A549 (cell line): ENCODE measurements at regions not wholly inside any gene's neighbourhood (a gene's known extent, or its start where the extent isn't known, plus 50 kb on each side); places are given as distances from the start of the nearest gene placed in this dataset.

Experiments used
- ATAC-seq, 2 experiments: fragments of 200-7000 bp in 1 of 2; fragments of >200 bp in 1 of 2; cut with Nextera tagmentation in 1 of 2; cut with Tn5 transposase in 1 of 2; 3 replicates each; pipeline versions ENCODE4 v1.8.0 to v1.9.1; 2018 to 2020; ENCODE audit warnings: mild to moderate bottlenecking in 1 of 2, moderate library complexity in 1 of 2
- CTCF ChIA-PET: fragments of 300-600 bp; sonication (Branson Sonifier 250); formaldehyde crosslinking; extraction: SDS; loops from one replicate; lab custom pipeline; 2021; ENCODE audit warnings: antibody characterized with exemption, inconsistent platforms; lab: Yijun Ruan, JAX
- POLR2A ChIA-PET: fragments of 350-600 bp; formaldehyde crosslinking; extraction: SDS; loops from one replicate; lab custom pipeline; 2021; ENCODE audit warnings: antibody characterized with exemption, inconsistent platforms; lab: Yijun Ruan, JAX
- DNase-seq, 2 experiments: peaks; one replicate each; pipeline versions ENCODE4 v3.0.0 to v3.0.0-alpha.2; 2011 to 2016; ENCODE audit warnings: low read depth in 1 of 2, low spot score in 1 of 2
- FAIRE-seq: peaks from 2 replicates; lab custom pipeline; 2011; peaks lifted over from hg19 to GRCh38; lab: Jason Lieb, UNC
- H3K27ac ChIP-seq, 2 experiments: fragments of >200 bp; sonication (Bioruptor Twin); formaldehyde crosslinking; 3 replicates each; pipeline ENCODE4 v1.5.1; 2016 to 2017
- H3K4me1 ChIP-seq: fragments of >200 bp; sonication (Bioruptor Twin); formaldehyde crosslinking; 3 replicates; pipeline ENCODE4 v1.6.1; 2016
- H3K4me2 ChIP-seq: fragments of >200 bp; sonication (Bioruptor Twin); formaldehyde crosslinking; 3 replicates; pipeline ENCODE4 v1.6.1; 2016
- H3K4me3 ChIP-seq: fragments of >200 bp; sonication (Bioruptor Twin); formaldehyde crosslinking; 3 replicates; pipeline ENCODE4 v1.5.1; 2016
- H3K9me3 ChIP-seq: fragments of >200 bp; sonication (Bioruptor Twin); formaldehyde crosslinking; 3 replicates; pipeline ENCODE4 v1.6.1; 2016
- BCL3 ChIP-seq: fragments of >200 bp; sonication (Bioruptor Twin); formaldehyde crosslinking; IDR thresholded peaks from 3 replicates; pipeline ENCODE4 v1.6.1; 2016
- CBX8 ChIP-seq: fragments of 200-600 bp; sonication (generic); IDR thresholded peaks from 2 replicates; pipeline ENCODE4 v1.6.1; 2016
- CHD2 ChIP-seq: fragments of 150-350 bp; IDR thresholded peaks from 2 replicates; pipeline ENCODE4 v1.6.1; 2014; ENCODE audit warnings: low read length; ENCODE audit not compliant: partially characterized antibody
- CTCF ChIP-seq: fragments of >200 bp; sonication (Bioruptor Twin); formaldehyde crosslinking; IDR thresholded peaks from 3 replicates; pipeline ENCODE4 v1.5.1; 2016
- EHF ChIP-seq: fragments of 250-450 bp; sonication (Bioruptor Pico); IDR thresholded peaks from 2 replicates; pipeline ENCODE4 v1.5.0; 2020; ENCODE audit warnings: mild to moderate bottlenecking
- FOSB ChIP-seq: fragments of 250-450 bp; sonication (Bioruptor Pico); IDR thresholded peaks from 2 replicates; pipeline ENCODE4 v1.5.0; 2020; ENCODE audit warnings: mild to moderate bottlenecking, moderate library complexity
- FOSL2 ChIP-seq, 2 experiments: fragments of 450-650 bp in 1 of 2; fragments of >200 bp in 1 of 2; sonication (Bioruptor Twin) in 1 of 2; formaldehyde crosslinking; IDR thresholded peaks; 2 replicates each; pipeline versions ENCODE4 v1.5.0 to v1.6.1; 2016 to 2020; ENCODE audit warnings: mild to moderate bottlenecking in 1 of 2, moderate library complexity in 1 of 2
- FOXS1 ChIP-seq: fragments of 250-450 bp; sonication (Bioruptor Pico); IDR thresholded peaks from 2 replicates; pipeline ENCODE4 v1.5.0; 2020; ENCODE audit warnings: mild to moderate bottlenecking, moderate library complexity
- HOXB13 ChIP-seq: fragments of 250-450 bp; sonication (Bioruptor Pico); IDR thresholded peaks from 2 replicates; pipeline ENCODE4 v1.5.0; 2020; ENCODE audit warnings: low read depth, mild to moderate bottlenecking, moderate library complexity
- JUNB ChIP-seq: fragments of >200 bp; sonication (Bioruptor Twin); formaldehyde crosslinking; IDR thresholded peaks from 2 replicates; pipeline ENCODE4 v1.6.1; 2016
- KDM1A ChIP-seq: fragments of 200-600 bp; sonication (generic); IDR thresholded peaks from 2 replicates; pipeline ENCODE4 v1.6.1; 2016; ENCODE audit warnings: low read depth, mild to moderate bottlenecking
- KDM5A ChIP-seq: fragments of 200-600 bp; sonication (generic); IDR thresholded peaks from 2 replicates; pipeline ENCODE4 v1.6.1; 2016; ENCODE audit warnings: antibody characterized with exemption, mild to moderate bottlenecking
- MAX ChIP-seq: IDR thresholded peaks from 2 replicates; pipeline ENCODE4 v1.6.1; 2012
- MYC ChIP-seq: IDR thresholded peaks from 2 replicates; pipeline ENCODE4 v1.6.1; 2012; ENCODE audit warnings: mild to moderate bottlenecking, inconsistent platforms, low read length, improper control_type of control experiment, borderline replicate concordance
- PHF8 ChIP-seq: fragments of 200-600 bp; sonication (generic); IDR thresholded peaks from 2 replicates; pipeline ENCODE4 v1.6.1; 2016; ENCODE audit warnings: low read depth, mild to moderate bottlenecking, antibody characterized with exemption, moderate library complexity, borderline replicate concordance
- POLR2AphosphoS2 ChIP-seq: conservative IDR thresholded peaks from 2 replicates; pipeline ENCODE4 v1.6.1; 2012; ENCODE audit warnings: low read length, improper control_type of control experiment, inconsistent platforms
- RAD21 ChIP-seq, 2 experiments: fragments of >200 bp in 1 of 2; sonication (Bioruptor Twin) in 1 of 2; formaldehyde crosslinking in 1 of 2; IDR thresholded peaks in 1 of 2; conservative IDR thresholded peaks in 1 of 2; 2 replicates in 1 of 2; 3 replicates in 1 of 2; pipeline ENCODE4 v1.6.1; 2012 to 2018; ENCODE audit warnings: inconsistent platforms in 1 of 2
- RARB ChIP-seq: fragments of 250-450 bp; sonication (Bioruptor Pico); IDR thresholded peaks from 2 replicates; pipeline ENCODE4 v1.8.0; 2021; ENCODE audit warnings: mild to moderate bottlenecking, moderate library complexity
- RCOR1 ChIP-seq: fragments of 150-350 bp; IDR thresholded peaks from 2 replicates; pipeline ENCODE4 v1.6.1; 2014; ENCODE audit warnings: antibody characterized with exemption, low read length, low read depth
- RFX5 ChIP-seq: fragments of 450-650 bp; IDR thresholded peaks from 2 replicates; pipeline ENCODE4 v1.7.1; 2014; ENCODE audit warnings: antibody characterized with exemption, mild to moderate bottlenecking, moderate library complexity
- RNF2 ChIP-seq: fragments of 200-600 bp; sonication (generic); IDR thresholded peaks from 2 replicates; pipeline ENCODE4 v1.6.1; 2016; ENCODE audit warnings: low read depth, mild to moderate bottlenecking, antibody characterized with exemption, moderate library complexity, borderline replicate concordance
- SMC3 ChIP-seq: fragments of >200 bp; sonication (Bioruptor Twin); formaldehyde crosslinking; IDR thresholded peaks from 3 replicates; pipeline ENCODE4 v1.6.1; 2018; ENCODE audit warnings: inconsistent platforms
- SREBF2 ChIP-seq: fragments of 450-650 bp; IDR thresholded peaks from 2 replicates; pipeline ENCODE4 v1.6.1; 2014; ENCODE audit warnings: mild to moderate bottlenecking, moderate library complexity
- TP53 ChIP-seq: fragments of 250-450 bp; sonication (Bioruptor Pico); IDR thresholded peaks from 2 replicates; pipeline ENCODE4 v1.5.0; 2021; ENCODE audit warnings: mild to moderate bottlenecking, moderate library complexity
- USF2 ChIP-seq: fragments of 450-650 bp; IDR thresholded peaks from 2 replicates; pipeline ENCODE4 v1.6.1; 2014; ENCODE audit warnings: antibody characterized with exemption
- ZFP36 ChIP-seq: fragments of 450-650 bp; IDR thresholded peaks from 2 replicates; pipeline ENCODE4 v1.6.1; 2014; ENCODE audit warnings: borderline replicate concordance; ENCODE audit not compliant: partially characterized antibody
- WGBS: methylation state at CpG from one replicate; pipeline ENCODE4 v1.1.6; 2017; ENCODE audit errors: missing lambda C conversion rate; 5-methylcytosine and 5-hydroxymethylcytosine counted together
- TF ChIP-seq, protein P1 (sequence below): IDR thresholded peaks from 2 replicates; pipeline ENCODE4 v1.6.1; 2012; ENCODE audit warnings: low read depth, borderline replicate concordance
- TF ChIP-seq, protein P2 (sequence below): fragments of 250-450 bp; sonication (Bioruptor Pico); IDR thresholded peaks from 2 replicates; pipeline ENCODE4 v1.5.0; 2020; ENCODE audit warnings: low read depth, mild to moderate bottlenecking, moderate library complexity

GRCh38 chr3:159882790-159883779 lies 105.5 kb upstream of the IL12A start (continued):
- TF ChIP-seq, protein P1, sequence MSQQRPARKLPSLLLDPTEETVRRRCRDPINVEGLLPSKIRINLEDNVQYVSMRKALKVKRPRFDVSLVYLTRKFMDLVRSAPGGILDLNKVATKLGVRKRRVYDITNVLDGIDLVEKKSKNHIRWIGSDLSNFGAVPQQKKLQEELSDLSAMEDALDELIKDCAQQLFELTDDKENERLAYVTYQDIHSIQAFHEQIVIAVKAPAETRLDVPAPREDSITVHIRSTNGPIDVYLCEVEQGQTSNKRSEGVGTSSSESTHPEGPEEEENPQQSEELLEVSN: no peak
- TF ChIP-seq, protein P2, sequence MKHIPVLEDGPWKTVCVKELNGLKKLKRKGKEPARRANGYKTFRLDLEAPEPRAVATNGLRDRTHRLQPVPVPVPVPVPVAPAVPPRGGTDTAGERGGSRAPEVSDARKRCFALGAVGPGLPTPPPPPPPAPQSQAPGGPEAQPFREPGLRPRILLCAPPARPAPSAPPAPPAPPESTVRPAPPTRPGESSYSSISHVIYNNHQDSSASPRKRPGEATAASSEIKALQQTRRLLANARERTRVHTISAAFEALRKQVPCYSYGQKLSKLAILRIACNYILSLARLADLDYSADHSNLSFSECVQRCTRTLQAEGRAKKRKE: no peak
- TF ChIP-seq MYC (no peak), CBX8 (no peak), PHF8 (no peak)

- no peaks in the 10 kb centered on the region for H3K9me3 ChIP-seq
- peak overlapping the region; percentile 2 to 40; a peak in 4 of 6 replicates for H3K27ac ChIP-seq
- TF ChIP-seq CTCF: peak; percentile 80
- TF ChIP-seq RAD21 (conservative IDR thresholded peaks at IDR 0.05 in 1 of 2, IDR thresholded peaks at IDR 0.05 in 1 of 2): peak; percentile 71 to 86
- TF ChIP-seq RFX5: no peak
- peak; percentile 85; the same call in 1 of the 2 replicates for TF ChIP-seq KDM1A
- no peak for TF ChIP-seq FOSL2 (IDR thresholded peaks at IDR 0.05)
- no peak for TF ChIP-seq FOSL2 (CRISPR knock-in tag; IDR thresholded peaks at IDR 0.05)
- no peak for TF ChIP-seq FOXS1
- no peak for TF ChIP-seq KDM5A
- TF ChIP-seq RARB (CRISPR knock-in tag): no peak
- no peak for TF ChIP-seq SREBF2
- no peak for TF ChIP-seq POLR2AphosphoS2
- TF ChIP-seq MAX: no peak
- no peak for TF ChIP-seq TP53 (CRISPR knock-in tag)
- no peak for TF ChIP-seq RNF2
- no peak for TF ChIP-seq USF2
- TF ChIP-seq SMC3: peak; percentile 79
- TF ChIP-seq FOSB: no peak
- no peak for TF ChIP-seq JUNB
- no peak for TF ChIP-seq PHF8
- TF ChIP-seq ZFP36: no peak
- TF ChIP-seq HOXB13 (CRISPR knock-in tag): no peak
- TF ChIP-seq EHF: no peak
- TF ChIP-seq RCOR1: no peak
- TF ChIP-seq CHD2: no peak
- TF ChIP-seq BCL3: no peak
- H3K4me1 ChIP-seq: no peaks in the 10 kb centered on the region
- FAIRE-seq: no peak
- H3K4me2 ChIP-seq: no peak overlapping the region
- peak; percentile 77 to 82; a peak in 4 of 6 replicates for ATAC-seq
- no peak overlapping the region for H3K4me3 ChIP-seq
- DNase-seq: peak; percentile 44 to 49
- ChIA-PET POLR2A (interaction anchor here (0.5 to 1.0 kb wide), 2 partner anchors 45 to 104 kb away, joined by 3 to 5 read pairs; partner anchors contain the start of genes IL12A and SCHIP1), CTCF (interaction anchor here (0.6 to 18.8 kb wide), 55 partner anchors 10 to 1481 kb away, joined by 3 to 450 read pairs (median 5); partner anchors contain the start of genes C3orf80 and IL12A)
- WGBS: 60% methylated on average over 3 of the region's 3 CpGs
Observed at GRCh38 chr3:159884661-159885402, 103.8 kb upstream of the IL12A start.
